ENCODE measurements at regions not wholly inside any gene's neighbourhood (a gene's known extent, or its start where the extent isn't known, plus 50 kb on each side); places are given as distances from the start of the nearest gene placed in this dataset.

DNA sequence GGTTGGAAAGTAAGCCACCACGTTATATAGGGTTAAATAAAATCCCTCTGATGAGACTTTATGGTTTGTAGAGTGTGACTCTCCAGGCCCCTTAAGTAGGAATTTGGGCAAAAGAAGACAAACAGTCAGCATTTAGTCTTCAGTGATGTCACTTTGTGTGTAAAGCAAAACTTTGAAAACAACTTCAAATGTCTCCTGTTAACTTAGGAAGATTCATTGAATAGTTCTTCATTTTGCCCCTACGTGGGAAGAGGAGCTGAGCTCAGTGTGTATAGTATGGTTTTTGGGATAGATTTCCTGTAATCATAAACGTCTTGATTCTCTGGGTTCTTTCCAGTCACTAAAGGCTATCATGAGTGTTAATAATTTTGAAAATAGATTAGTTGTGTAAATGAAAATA is 101.3 kb downstream of the GADD45G start:
- CTCF ChIA-PET, result no interaction called here
- Histone ChIP-seq H3K36me3 (ENCODE audit: control insufficient read depth in 2 of 2, insufficient read depth in 1 of 2, low read length in 2 of 2) (no peaks in the 10 kb centered on the region), H3K4me1 (ENCODE audit: control insufficient read depth, insufficient read depth, low read length) (no peaks in the 10 kb centered on the region), H3K4me3 (ENCODE audit: low read depth, low read length) (no peak overlapping the region), H3K27ac (ENCODE audit: extremely low read depth, low read depth, low read length) (no peak overlapping the region), H3K9me3 (ENCODE audit: control insufficient read depth, insufficient read depth, low read depth, low read length) (no peaks in the 10 kb centered on the region)
- TF ChIP-seq, protein P1, sequence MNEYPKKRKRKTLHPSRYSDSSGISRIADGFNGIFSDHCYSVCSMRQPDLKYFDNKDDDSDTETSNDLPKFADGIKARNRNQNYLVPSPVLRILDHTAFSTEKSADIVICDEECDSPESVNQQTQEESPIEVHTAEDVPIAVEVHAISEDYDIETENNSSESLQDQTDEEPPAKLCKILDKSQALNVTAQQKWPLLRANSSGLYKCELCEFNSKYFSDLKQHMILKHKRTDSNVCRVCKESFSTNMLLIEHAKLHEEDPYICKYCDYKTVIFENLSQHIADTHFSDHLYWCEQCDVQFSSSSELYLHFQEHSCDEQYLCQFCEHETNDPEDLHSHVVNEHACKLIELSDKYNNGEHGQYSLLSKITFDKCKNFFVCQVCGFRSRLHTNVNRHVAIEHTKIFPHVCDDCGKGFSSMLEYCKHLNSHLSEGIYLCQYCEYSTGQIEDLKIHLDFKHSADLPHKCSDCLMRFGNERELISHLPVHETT (tag by site-specific recombination; IDR thresholded peaks at IDR 0.05), result no peak
- POLR2A ChIA-PET, result no interaction called here

GRCh38 chr9:89706731-89707191 is 101.9 kb downstream of the GADD45G start:
- H3K4me1 ChIP-seq (ENCODE audit: control insufficient read depth, insufficient read depth, low read length), result no peaks in the 10 kb centered on the region
- CTCF ChIA-PET, result no interaction called here
- H3K9me3 ChIP-seq (ENCODE audit: control insufficient read depth, insufficient read depth, low read depth, low read length), result no peaks in the 10 kb centered on the region
- POLR2A ChIA-PET, result no interaction called here
- H3K4me3 ChIP-seq (ENCODE audit: low read depth, low read length), result no peak overlapping the region
- TF ChIP-seq ZNF146 (tag by site-specific recombination; IDR thresholded peaks at IDR 0.05) (no peak), ZNF133 (tag by site-specific recombination; IDR thresholded peaks at IDR 0.05) (no peak), ZBTB8A (tag by site-specific recombination; IDR thresholded peaks at IDR 0.05) (no peak), ZNF350 (tag by site-specific recombination; IDR thresholded peaks at IDR 0.05) (no peak), ZNF274 (IDR thresholded peaks at IDR 0.05; ENCODE audit: low read length) (no peak), ZNF274 (tag by site-specific recombination; IDR thresholded peaks at IDR 0.05; ENCODE audit: borderline replicate concordance) (no peak), ZBTB7A (tag by site-specific recombination; IDR thresholded peaks at IDR 0.05; ENCODE audit: low read depth) (no peak), ZNF416 (tag by site-specific recombination; IDR thresholded peaks at IDR 0.05) (no peak)
- no peak overlapping the region for H3K27ac ChIP-seq (ENCODE audit: extremely low read depth, low read depth, low read length)
- H3K36me3 ChIP-seq (ENCODE audit: control insufficient read depth in 2 of 2, insufficient read depth in 1 of 2, low read length in 2 of 2), result no peaks in the 10 kb centered on the region

DNA sequence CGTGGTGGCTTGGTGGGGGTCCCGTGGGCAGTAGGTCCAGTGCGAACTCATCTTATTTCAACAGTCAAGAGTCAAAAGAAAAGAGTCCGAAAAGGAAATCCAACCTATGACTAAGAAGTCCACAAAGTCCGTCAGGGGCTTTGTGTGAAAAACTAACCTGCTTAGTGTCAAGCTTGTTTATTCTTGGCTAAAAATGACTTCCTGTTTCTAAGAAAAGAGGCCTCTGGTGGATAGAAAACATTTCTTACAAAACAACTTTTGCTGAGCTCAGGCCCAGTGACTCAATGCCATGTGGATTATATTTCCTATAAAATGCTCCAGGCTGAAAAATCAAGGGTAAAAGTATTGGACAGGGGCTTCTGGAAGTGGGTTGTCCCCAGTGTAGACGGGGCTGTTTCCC is 105.9 kb downstream of the GADD45G start:
- Histone ChIP-seq H3K36me3 (ENCODE audit: control insufficient read depth in 2 of 2, insufficient read depth in 1 of 2, low read length in 2 of 2) (no peaks in the 10 kb centered on the region), H3K27ac (ENCODE audit: extremely low read depth, low read depth, low read length) (no peak overlapping the region), H3K4me3 (ENCODE audit: low read depth, low read length) (no peak overlapping the region), H3K4me1 (ENCODE audit: control insufficient read depth, insufficient read depth, low read length) (no peaks in the 10 kb centered on the region), H3K9me3 (ENCODE audit: control insufficient read depth, insufficient read depth, low read depth, low read length) (no peaks in the 10 kb centered on the region)
- POLR2A ChIA-PET, result no interaction called here
- CTCF ChIA-PET, result interaction anchor here (1.3 kb wide), 2 partner anchors 12 to 113 kb away, joined by 3 to 6 read pairs; no protein-coding TSS in a partner anchor
- TF ChIP-seq ZNF112 (tag by site-specific recombination; IDR thresholded peaks at IDR 0.05) (no peak), ZNF391 (tag by site-specific recombination; IDR thresholded peaks at IDR 0.05; ENCODE audit: borderline replicate concordance, low read depth) (no peak), SETDB1 (IDR thresholded peaks at IDR 0.05; ENCODE audit: insufficient read length, low read length) (no peak), ZNF416 (tag by site-specific recombination; IDR thresholded peaks at IDR 0.05) (no peak)
- TF ChIP-seq, protein P2, sequence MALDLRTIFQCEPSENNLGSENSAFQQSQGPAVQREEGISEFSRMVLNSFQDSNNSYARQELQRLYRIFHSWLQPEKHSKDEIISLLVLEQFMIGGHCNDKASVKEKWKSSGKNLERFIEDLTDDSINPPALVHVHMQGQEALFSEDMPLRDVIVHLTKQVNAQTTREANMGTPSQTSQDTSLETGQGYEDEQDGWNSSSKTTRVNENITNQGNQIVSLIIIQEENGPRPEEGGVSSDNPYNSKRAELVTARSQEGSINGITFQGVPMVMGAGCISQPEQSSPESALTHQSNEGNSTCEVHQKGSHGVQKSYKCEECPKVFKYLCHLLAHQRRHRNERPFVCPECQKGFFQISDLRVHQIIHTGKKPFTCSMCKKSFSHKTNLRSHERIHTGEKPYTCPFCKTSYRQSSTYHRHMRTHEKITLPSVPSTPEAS (tag by site-specific recombination; IDR thresholded peaks at IDR 0.05), result no peak

GRCh38 chr9:89711866-89712265 is 107.1 kb downstream of the GADD45G start:
- H3K4me1 ChIP-seq (ENCODE audit: control insufficient read depth, insufficient read depth, low read length), result no peaks in the 10 kb centered on the region
- TF ChIP-seq ZNF174 (tag by site-specific recombination; IDR thresholded peaks at IDR 0.05), result no peak
- peak; percentile 67 for TF ChIP-seq ZFHX2 (tag by site-specific recombination; conservative IDR thresholded peaks at IDR 0.05)
- peak; percentile 65; the same call in 1 of the 2 replicates for TF ChIP-seq EGR2 (tag by site-specific recombination; IDR thresholded peaks at IDR 0.05; ENCODE audit: low read depth)
- no peaks in the 10 kb centered on the region for H3K9me3 ChIP-seq (ENCODE audit: control insufficient read depth, insufficient read depth, low read depth, low read length)
- ChIA-PET CTCF (no interaction called here), POLR2A (no interaction called here)
- H3K36me3 ChIP-seq (ENCODE audit: control insufficient read depth in 2 of 2, insufficient read depth in 1 of 2, low read length in 2 of 2), result no peaks in the 10 kb centered on the region
- no peak overlapping the region for H3K4me3 ChIP-seq (ENCODE audit: low read depth, low read length)
- H3K27ac ChIP-seq (ENCODE audit: extremely low read depth, low read depth, low read length), result no peak overlapping the region
